ENCODE measurements at regions not wholly inside any gene's neighbourhood (a gene's known extent, or its start where the extent isn't known, plus 50 kb on each side); places are given as distances from the start of the nearest gene placed in this dataset.

DNA sequence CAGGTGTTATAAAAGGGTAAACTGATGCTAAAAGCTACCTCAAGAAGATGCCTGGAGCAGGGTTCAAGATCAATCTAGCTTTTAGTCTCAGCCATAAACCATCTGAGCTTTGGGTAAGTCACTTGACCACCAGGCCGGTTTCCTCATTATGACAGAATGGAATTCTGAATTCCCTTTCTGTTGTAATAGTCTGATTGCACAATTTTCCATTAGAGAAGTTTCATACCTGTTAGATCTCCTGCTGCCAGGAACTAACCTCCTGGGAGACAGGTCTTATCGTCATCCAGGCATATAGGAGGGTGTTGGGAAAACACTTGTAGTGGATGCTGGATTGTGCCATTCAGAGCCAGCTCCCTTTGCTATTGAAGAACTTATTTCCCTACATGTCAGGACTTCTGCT is 272.5 kb downstream of the TDRD15 start:
- H3K36me3 ChIP-seq (ENCODE audit: control insufficient read depth in 3 of 3, insufficient read depth in 3 of 3, low read length in 3 of 3), result no peaks in the 10 kb centered on the region
- no peaks in the 10 kb centered on the region for H3K27me3 ChIP-seq (ENCODE audit: control insufficient read depth in 3 of 3, insufficient read depth in 3 of 3, low read length in 3 of 3)
- no peak overlapping the region for H3K27ac ChIP-seq (ENCODE audit: low read depth, low read length)
- H3K4me3 ChIP-seq (ENCODE audit: low read length in 3 of 3), result no peak overlapping the region
- H3K9me3 ChIP-seq (ENCODE audit: control insufficient read depth in 3 of 3, low read length in 3 of 3), result no peaks in the 10 kb centered on the region
- H3K9ac ChIP-seq (ENCODE audit: low read depth in 1 of 3, low read length in 3 of 3), result no peak overlapping the region
- H3K4me1 ChIP-seq (ENCODE audit: control insufficient read depth in 3 of 3, insufficient read depth in 3 of 3, low read length in 3 of 3), result no peaks in the 10 kb centered on the region

DNA sequence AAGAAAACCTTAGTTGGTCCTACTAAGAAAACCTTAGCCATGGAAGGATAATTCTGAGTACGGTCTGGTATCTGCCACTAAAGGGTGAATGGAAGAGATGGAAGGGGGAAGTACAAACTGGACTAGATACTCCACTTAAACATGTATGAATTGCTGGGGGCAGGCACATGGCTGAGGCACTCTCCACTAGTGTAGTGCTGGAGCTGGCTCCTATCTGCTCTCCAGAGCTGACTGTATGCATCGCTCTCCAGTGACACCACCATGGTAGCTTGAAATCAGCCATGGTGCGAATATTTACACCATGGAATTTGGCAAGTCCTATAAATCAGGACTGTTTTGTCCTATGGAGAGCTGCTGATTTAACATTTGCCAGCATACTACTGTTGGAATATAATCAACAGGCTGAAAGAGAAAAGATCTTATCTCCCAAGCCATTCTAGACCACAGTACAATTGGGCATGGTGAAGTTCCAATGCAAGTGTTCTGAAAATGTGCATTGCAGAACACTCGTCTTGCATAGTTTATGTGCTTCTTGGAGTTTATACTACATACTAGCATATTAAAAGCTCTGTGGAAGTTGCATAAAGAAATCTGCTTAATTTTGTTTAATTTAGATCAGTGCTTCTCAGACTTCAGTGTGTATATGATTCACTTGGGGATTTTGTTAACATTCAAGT is 277.4 kb downstream of the TDRD15 start:
- no peak overlapping the region for H3K27ac ChIP-seq (ENCODE audit: low read depth, low read length)
- no peaks in the 10 kb centered on the region for H3K36me3 ChIP-seq (ENCODE audit: control insufficient read depth in 3 of 3, insufficient read depth in 3 of 3, low read length in 3 of 3)
- H3K9me3 ChIP-seq (ENCODE audit: control insufficient read depth in 3 of 3, low read length in 3 of 3), result no peaks in the 10 kb centered on the region
- H3K4me1 ChIP-seq (ENCODE audit: control insufficient read depth in 3 of 3, insufficient read depth in 3 of 3, low read length in 3 of 3), result no peaks in the 10 kb centered on the region
- no peak overlapping the region for H3K4me3 ChIP-seq (ENCODE audit: low read length in 3 of 3)
- H3K9ac ChIP-seq (ENCODE audit: low read depth in 1 of 3, low read length in 3 of 3), result no peak overlapping the region
- peaks cover 0 to 3% (median 0%) of the 10 kb centered on the region in 3 donors for H3K27me3 ChIP-seq (ENCODE audit: control insufficient read depth in 3 of 3, insufficient read depth in 3 of 3, low read length in 3 of 3)

DNA sequence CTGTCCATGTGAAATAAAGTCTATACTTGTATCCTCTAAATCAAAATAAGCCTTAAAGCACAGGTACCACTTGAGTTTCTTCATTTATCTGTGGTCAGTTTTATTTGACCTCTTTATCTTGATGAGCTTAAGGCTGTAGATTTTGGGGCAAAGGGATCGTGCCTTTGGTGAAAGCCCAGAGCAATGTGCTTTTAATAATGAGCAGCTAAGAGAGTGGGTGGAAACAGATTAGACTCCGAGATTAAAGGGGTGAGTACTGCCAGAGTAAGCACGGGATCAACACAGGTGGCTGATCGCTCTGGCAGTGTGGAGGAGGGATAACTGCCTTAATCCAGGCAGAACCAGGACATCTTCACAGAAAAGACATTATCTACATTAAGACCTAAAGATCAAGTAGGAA is 280.4 kb downstream of the TDRD15 start:
- H3K36me3 ChIP-seq (ENCODE audit: control insufficient read depth in 3 of 3, insufficient read depth in 3 of 3, low read length in 3 of 3), result no peaks in the 10 kb centered on the region
- H3K9ac ChIP-seq (ENCODE audit: low read depth in 1 of 3, low read length in 3 of 3), result no peak overlapping the region
- H3K4me1 ChIP-seq (ENCODE audit: control insufficient read depth in 3 of 3, insufficient read depth in 3 of 3, low read length in 3 of 3), result no peaks in the 10 kb centered on the region
- H3K4me3 ChIP-seq (ENCODE audit: low read length in 3 of 3), result no peak overlapping the region
- no peak overlapping the region for H3K27ac ChIP-seq (ENCODE audit: low read depth, low read length)
- peaks cover 0 to 3% (median 0%) of the 10 kb centered on the region in 3 donors for H3K27me3 ChIP-seq (ENCODE audit: control insufficient read depth in 3 of 3, insufficient read depth in 3 of 3, low read length in 3 of 3)
- no peaks in the 10 kb centered on the region for H3K9me3 ChIP-seq (ENCODE audit: control insufficient read depth in 3 of 3, low read length in 3 of 3)

DNA sequence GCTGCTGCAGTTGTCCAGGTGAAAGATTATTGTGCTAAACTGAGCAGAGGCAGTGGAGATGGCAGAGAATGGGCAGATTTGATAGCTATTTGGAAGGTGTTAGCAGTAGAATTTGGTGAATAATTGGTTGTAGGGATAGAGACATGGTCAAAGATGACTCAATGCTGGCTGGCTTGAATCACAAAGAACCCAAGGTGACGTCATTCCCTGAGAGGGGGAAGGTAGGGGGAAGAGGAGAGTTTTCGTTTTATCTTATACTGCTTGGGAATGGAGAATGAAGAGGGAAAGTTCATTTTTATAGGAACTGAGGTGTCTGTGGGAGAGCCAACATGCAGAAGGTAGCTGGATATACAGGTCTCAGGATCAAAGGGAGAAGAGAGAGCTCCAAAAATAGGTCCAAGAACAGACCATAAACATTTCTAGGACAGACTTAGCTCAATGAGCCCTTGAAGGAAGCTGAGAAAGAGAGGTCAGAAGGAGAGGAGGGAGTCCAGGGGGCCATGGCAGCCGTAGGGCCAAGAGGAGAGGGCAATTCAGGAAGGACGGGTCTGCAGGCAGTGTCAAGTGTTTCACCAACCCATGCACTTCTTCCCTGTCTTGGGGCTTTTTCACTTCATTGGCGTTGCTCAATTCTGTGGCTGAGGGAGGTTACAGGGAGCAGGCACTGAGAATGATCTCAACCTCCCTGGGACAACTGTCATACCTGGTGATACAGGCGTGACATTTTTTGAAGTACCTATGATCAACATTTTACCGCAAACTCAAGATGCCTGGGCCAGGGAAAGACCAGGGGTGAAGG is 281.3 kb downstream of the TDRD15 start:
- Histone ChIP-seq H3K27me3 (ENCODE audit: control insufficient read depth in 3 of 3, insufficient read depth in 3 of 3, low read length in 3 of 3) (peaks cover 0 to 3% (median 0%) of the 10 kb centered on the region in 3 donors), H3K9me3 (ENCODE audit: control insufficient read depth in 3 of 3, low read length in 3 of 3) (no peaks in the 10 kb centered on the region), H3K4me3 (ENCODE audit: low read length in 3 of 3) (no peak overlapping the region), H3K27ac (ENCODE audit: low read depth, low read length) (no peak overlapping the region), H3K9ac (ENCODE audit: low read depth in 1 of 3, low read length in 3 of 3) (no peak overlapping the region), H3K36me3 (ENCODE audit: control insufficient read depth in 3 of 3, insufficient read depth in 3 of 3, low read length in 3 of 3) (no peaks in the 10 kb centered on the region), H3K4me1 (ENCODE audit: control insufficient read depth in 3 of 3, insufficient read depth in 3 of 3, low read length in 3 of 3) (no peaks in the 10 kb centered on the region)

DNA sequence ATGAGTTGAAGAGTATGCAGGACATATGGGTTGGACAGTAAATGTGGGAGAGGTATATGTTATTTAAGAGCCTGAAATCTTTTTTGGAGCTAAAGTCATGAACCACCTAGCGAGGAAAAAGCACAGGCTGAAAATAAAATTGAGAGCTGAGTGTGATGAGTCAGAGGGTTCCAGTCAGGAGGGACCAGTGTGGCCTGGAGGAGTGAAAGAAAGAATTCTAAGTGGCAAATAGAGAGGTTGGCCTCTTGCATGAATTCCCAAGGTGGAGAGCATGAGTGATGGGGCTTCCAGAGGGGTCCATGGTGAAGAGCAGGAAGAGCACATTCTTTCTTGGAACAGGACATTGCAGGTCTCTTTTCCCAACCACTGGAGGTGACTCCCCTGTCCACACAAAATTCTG is 282.6 kb downstream of the TDRD15 start:
- no peak overlapping the region for H3K9ac ChIP-seq (ENCODE audit: low read depth in 1 of 3, low read length in 3 of 3)
- H3K9me3 ChIP-seq (ENCODE audit: control insufficient read depth in 3 of 3, low read length in 3 of 3), result no peaks in the 10 kb centered on the region
- H3K36me3 ChIP-seq (ENCODE audit: control insufficient read depth in 3 of 3, insufficient read depth in 3 of 3, low read length in 3 of 3), result no peaks in the 10 kb centered on the region
- H3K4me3 ChIP-seq (ENCODE audit: low read length in 3 of 3), result no peak overlapping the region
- H3K27ac ChIP-seq (ENCODE audit: low read depth, low read length), result no peak overlapping the region
- H3K27me3 ChIP-seq (ENCODE audit: control insufficient read depth in 3 of 3, insufficient read depth in 3 of 3, low read length in 3 of 3), result peaks cover 0 to 3% (median 0%) of the 10 kb centered on the region in 3 donors
- H3K4me1 ChIP-seq (ENCODE audit: control insufficient read depth in 3 of 3, insufficient read depth in 3 of 3, low read length in 3 of 3), result no peaks in the 10 kb centered on the region

DNA sequence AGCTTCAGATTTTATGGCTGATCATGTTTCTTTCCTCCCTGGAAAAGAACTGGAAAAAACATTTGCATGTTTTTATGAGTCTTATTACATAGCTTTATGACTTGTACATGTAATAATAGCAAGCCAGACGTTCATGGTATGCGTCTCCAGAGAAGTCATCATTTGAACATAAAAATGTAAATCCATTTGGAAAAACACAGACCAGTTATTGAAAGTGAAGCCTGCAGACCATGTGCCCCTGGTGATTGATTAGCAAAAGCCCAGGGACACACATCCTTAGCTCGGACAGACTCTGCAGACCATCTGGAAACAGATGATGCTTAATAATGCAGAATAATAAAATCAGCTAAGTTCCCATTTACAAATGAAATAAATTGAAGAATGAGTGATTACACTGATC is 283.1 kb downstream of the TDRD15 start:
- Histone ChIP-seq H3K27ac (ENCODE audit: low read depth, low read length) (no peak overlapping the region), H3K9me3 (ENCODE audit: control insufficient read depth in 3 of 3, low read length in 3 of 3) (no peaks in the 10 kb centered on the region), H3K4me1 (ENCODE audit: control insufficient read depth in 3 of 3, insufficient read depth in 3 of 3, low read length in 3 of 3) (no peaks in the 10 kb centered on the region), H3K9ac (ENCODE audit: low read depth in 1 of 3, low read length in 3 of 3) (no peak overlapping the region), H3K36me3 (ENCODE audit: control insufficient read depth in 3 of 3, insufficient read depth in 3 of 3, low read length in 3 of 3) (no peaks in the 10 kb centered on the region), H3K27me3 (ENCODE audit: control insufficient read depth in 3 of 3, insufficient read depth in 3 of 3, low read length in 3 of 3) (peaks cover 0 to 3% (median 0%) of the 10 kb centered on the region in 3 donors), H3K4me3 (ENCODE audit: low read length in 3 of 3) (no peak overlapping the region)

DNA sequence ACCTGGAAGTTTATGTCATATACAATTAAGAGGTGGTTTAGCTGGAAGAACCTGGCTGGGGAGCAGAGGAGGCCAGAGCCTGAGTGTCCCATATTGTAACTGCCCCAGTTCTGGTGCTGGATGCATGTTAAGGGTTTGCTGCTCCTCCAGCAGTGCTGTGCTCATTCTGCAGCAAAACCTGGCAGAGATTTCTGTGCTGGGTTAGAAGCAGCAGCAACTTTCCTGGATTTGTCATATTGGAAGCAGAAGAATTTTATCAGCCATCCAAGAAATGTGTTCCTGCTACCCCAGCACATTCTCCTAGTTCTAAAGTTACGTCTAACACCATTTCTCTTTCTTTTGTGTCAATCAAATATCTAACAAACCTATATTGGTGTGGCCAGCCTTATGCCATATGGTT is 284.1 kb downstream of the TDRD15 start:
- Histone ChIP-seq H3K27ac (ENCODE audit: low read depth, low read length) (no peak overlapping the region), H3K27me3 (ENCODE audit: control insufficient read depth in 3 of 3, insufficient read depth in 3 of 3, low read length in 3 of 3) (peaks cover 0 to 3% (median 0%) of the 10 kb centered on the region in 3 donors), H3K9me3 (ENCODE audit: control insufficient read depth in 3 of 3, low read length in 3 of 3) (no peaks in the 10 kb centered on the region), H3K4me3 (ENCODE audit: low read length in 3 of 3) (no peak overlapping the region), H3K9ac (ENCODE audit: low read depth in 1 of 3, low read length in 3 of 3) (no peak overlapping the region), H3K36me3 (ENCODE audit: control insufficient read depth in 3 of 3, insufficient read depth in 3 of 3, low read length in 3 of 3) (no peaks in the 10 kb centered on the region), H3K4me1 (ENCODE audit: control insufficient read depth in 3 of 3, insufficient read depth in 3 of 3, low read length in 3 of 3) (no peaks in the 10 kb centered on the region)

DNA sequence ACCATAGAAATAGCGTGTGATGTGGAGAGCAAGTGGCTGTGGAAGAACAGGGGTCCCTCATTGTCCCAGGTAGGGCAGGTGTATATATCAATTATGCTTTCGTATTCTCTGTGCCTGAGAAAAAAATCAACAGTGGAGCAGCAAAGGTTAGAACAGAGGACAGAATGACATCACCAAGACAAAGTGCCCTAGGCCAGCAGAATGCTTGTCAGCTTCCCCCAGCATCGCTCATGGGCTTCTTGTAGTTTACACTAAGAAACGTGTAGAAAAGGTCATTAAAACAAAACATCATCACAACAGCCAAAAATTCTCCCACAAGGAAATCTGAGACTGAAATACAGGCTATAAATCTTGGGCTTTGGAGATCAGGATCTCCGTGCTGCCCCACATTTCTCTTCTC is 288.0 kb downstream of the TDRD15 start:
- H3K9me3 ChIP-seq (ENCODE audit: control insufficient read depth in 3 of 3, low read length in 3 of 3), result no peaks in the 10 kb centered on the region
- no peak overlapping the region for H3K9ac ChIP-seq (ENCODE audit: low read depth in 1 of 3, low read length in 3 of 3)
- no peak overlapping the region for H3K4me3 ChIP-seq (ENCODE audit: low read length in 3 of 3)
- no peaks in the 10 kb centered on the region for H3K4me1 ChIP-seq (ENCODE audit: control insufficient read depth in 3 of 3, insufficient read depth in 3 of 3, low read length in 3 of 3)
- H3K36me3 ChIP-seq (ENCODE audit: control insufficient read depth in 3 of 3, insufficient read depth in 3 of 3, low read length in 3 of 3), result no peaks in the 10 kb centered on the region
- no peaks in the 10 kb centered on the region for H3K27me3 ChIP-seq (ENCODE audit: control insufficient read depth in 3 of 3, insufficient read depth in 3 of 3, low read length in 3 of 3)
- H3K27ac ChIP-seq (ENCODE audit: low read depth, low read length), result no peak overlapping the region

DNA sequence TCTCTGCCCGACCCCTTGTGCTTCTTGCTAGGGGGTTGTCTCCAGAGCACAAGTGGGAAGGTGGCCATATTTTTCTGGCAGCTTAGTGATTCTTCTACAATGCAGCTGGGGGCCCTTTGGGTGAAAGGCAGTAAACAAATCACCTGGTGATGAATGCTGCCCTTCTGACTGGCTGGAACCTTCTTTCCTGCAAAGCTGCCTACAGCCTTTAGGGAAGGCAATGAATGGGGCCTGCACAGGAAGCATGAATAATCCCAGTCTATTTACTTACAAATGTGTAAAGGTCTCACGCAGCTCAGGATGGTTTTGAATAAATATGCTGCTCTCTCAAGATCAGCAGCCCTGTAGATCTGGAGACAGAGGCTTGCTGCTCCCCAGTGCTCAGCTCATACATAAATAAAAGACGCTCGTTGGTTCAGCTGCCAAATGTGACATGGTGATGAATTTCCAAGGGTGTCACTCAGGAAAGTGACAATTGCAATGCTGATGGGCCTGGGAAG is 289.2 kb downstream of the TDRD15 start:
- no peaks in the 10 kb centered on the region for H3K4me1 ChIP-seq (ENCODE audit: control insufficient read depth in 3 of 3, insufficient read depth in 3 of 3, low read length in 3 of 3)
- no peaks in the 10 kb centered on the region for H3K27me3 ChIP-seq (ENCODE audit: control insufficient read depth in 3 of 3, insufficient read depth in 3 of 3, low read length in 3 of 3)
- H3K9me3 ChIP-seq (ENCODE audit: control insufficient read depth in 3 of 3, low read length in 3 of 3), result no peaks in the 10 kb centered on the region

DNA sequence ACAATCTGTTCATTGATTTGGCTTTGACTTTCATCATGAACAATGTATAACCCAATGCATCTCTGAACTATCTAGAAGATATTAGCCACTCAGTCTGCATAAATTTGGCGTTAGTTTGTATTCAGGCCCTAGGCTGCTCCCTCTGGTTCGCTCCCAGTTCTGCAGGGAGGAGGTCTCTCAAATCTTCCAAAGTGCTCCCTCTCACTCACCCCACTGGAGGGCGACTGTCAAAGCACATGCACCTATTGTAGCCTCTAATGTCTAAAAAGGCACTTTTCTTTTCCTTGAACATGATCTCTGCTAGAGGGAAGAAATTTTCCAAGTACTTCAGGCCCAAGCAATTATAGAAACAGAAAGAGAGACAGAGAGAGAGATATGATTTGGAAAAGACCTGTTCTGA is 291.5 kb downstream of the TDRD15 start:
- H3K27ac ChIP-seq (ENCODE audit: low read depth, low read length), result no peak overlapping the region
- H3K4me1 ChIP-seq (ENCODE audit: control insufficient read depth in 3 of 3, insufficient read depth in 3 of 3, low read length in 3 of 3), result no peaks in the 10 kb centered on the region
- no peaks in the 10 kb centered on the region for H3K36me3 ChIP-seq (ENCODE audit: control insufficient read depth in 3 of 3, insufficient read depth in 3 of 3, low read length in 3 of 3)
- H3K9ac ChIP-seq (ENCODE audit: low read depth in 1 of 3, low read length in 3 of 3), result no peak overlapping the region
- H3K9me3 ChIP-seq (ENCODE audit: control insufficient read depth in 3 of 3, low read length in 3 of 3), result no peaks in the 10 kb centered on the region
- H3K27me3 ChIP-seq (ENCODE audit: control insufficient read depth in 3 of 3, insufficient read depth in 3 of 3, low read length in 3 of 3), result no peaks in the 10 kb centered on the region
- no peak overlapping the region for H3K4me3 ChIP-seq (ENCODE audit: low read length in 3 of 3)

More for the DNA sequence above, 289.2 kb downstream of the TDRD15 start:
- H3K4me3 ChIP-seq (ENCODE audit: low read length in 3 of 3), result no peak overlapping the region
- no peak overlapping the region for H3K9ac ChIP-seq (ENCODE audit: low read depth in 1 of 3, low read length in 3 of 3)
- H3K36me3 ChIP-seq (ENCODE audit: control insufficient read depth in 3 of 3, insufficient read depth in 3 of 3, low read length in 3 of 3), result no peaks in the 10 kb centered on the region
- no peak overlapping the region for H3K27ac ChIP-seq (ENCODE audit: low read depth, low read length)
